Lower leg skin (tissue), 4 donors: ENCODE measurements at regions not wholly inside any gene's neighbourhood (a gene's known extent, or its start where the extent isn't known, plus 50 kb on each side); places are given as distances from the start of the nearest gene placed in this dataset.
"Not testable (repeated sequence)": the region's sequence is repeated elsewhere in the genome, so short reads cannot be mapped to it uniquely, and the experiment has no call there.

Experiments
- DNase-seq, 2 donors: peaks; one replicate each; pipeline ENCODE4 v3.0.0-alpha.2; 2019; ENCODE audit warnings: low spot score in 2 of 2
- H3K4me3 ChIP-seq: fragments of 200-600 bp; sonication (generic); 2 replicates; pipeline ENCODE4 v1.5.1; 2017; ENCODE audit warnings: mild to moderate bottlenecking, low read depth; ENCODE audit not compliant: poor library complexity, severe bottlenecking
- POLR2A ChIP-seq, 2 donors: fragments of 450-650 bp; IDR thresholded peaks; one replicate each; pipeline ENCODE4 v1.6.1; 2016 to 2017; ENCODE audit warnings: antibody characterized with exemption in 2 of 2, mild to moderate bottlenecking in 1 of 2, moderate library complexity in 1 of 2
- WGBS, 2 donors: methylation state at CpG; one replicate each; pipeline ENCODE4 v1.1.5; 2018; 5-methylcytosine and 5-hydroxymethylcytosine counted together
- intact Hi-C: fragments of 100-400 bp; cut with DNase I; formaldehyde crosslinking; loops from one replicate; pipeline ENCODE4 v1.15.0; 2023; ENCODE audit warnings: low total_unique reads
- TF ChIP-seq, protein P1 (sequence below), 3 donors: fragments of 450-650 bp; IDR thresholded peaks; one replicate each; pipeline ENCODE4 v1.5.1; 2016; ENCODE audit warnings: antibody characterized with exemption in 3 of 3, mild to moderate bottlenecking in 3 of 3, moderate library complexity in 2 of 3

DNA sequence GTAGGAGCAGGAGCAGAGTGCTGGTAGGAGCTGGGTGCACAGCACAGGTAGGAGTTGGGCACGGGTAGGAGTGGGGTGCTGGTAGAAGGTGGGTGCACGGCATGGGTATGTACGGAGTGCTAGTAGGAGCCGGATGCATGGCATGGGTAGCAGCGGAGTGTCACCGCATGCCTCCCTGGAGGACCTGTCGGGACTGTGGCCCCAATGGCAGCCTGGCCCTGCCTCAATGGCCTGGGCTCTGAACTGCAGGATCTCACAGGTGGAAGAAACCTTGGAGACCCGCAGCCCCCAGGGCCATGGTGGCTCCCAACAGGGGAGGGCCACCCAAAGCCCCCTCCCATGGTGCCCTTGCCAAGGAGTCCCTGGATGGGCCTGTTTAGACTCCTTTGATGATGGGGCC is 1146.0 kb downstream of the UQCRFS1 start:
- 93 to 96% methylated on average over 8 of the region's 8 CpGs for WGBS, 2 donors
- no peak overlapping the region for H3K4me3 ChIP-seq
- TF ChIP-seq, protein P1, sequence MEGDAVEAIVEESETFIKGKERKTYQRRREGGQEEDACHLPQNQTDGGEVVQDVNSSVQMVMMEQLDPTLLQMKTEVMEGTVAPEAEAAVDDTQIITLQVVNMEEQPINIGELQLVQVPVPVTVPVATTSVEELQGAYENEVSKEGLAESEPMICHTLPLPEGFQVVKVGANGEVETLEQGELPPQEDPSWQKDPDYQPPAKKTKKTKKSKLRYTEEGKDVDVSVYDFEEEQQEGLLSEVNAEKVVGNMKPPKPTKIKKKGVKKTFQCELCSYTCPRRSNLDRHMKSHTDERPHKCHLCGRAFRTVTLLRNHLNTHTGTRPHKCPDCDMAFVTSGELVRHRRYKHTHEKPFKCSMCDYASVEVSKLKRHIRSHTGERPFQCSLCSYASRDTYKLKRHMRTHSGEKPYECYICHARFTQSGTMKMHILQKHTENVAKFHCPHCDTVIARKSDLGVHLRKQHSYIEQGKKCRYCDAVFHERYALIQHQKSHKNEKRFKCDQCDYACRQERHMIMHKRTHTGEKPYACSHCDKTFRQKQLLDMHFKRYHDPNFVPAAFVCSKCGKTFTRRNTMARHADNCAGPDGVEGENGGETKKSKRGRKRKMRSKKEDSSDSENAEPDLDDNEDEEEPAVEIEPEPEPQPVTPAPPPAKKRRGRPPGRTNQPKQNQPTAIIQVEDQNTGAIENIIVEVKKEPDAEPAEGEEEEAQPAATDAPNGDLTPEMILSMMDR (IDR thresholded peaks at IDR 0.05), result no peak
- TF ChIP-seq POLR2A (IDR thresholded peaks at IDR 0.05), result no peak
- intact Hi-C loops, result no loop called here
- DNase-seq, result no peak

DNA sequence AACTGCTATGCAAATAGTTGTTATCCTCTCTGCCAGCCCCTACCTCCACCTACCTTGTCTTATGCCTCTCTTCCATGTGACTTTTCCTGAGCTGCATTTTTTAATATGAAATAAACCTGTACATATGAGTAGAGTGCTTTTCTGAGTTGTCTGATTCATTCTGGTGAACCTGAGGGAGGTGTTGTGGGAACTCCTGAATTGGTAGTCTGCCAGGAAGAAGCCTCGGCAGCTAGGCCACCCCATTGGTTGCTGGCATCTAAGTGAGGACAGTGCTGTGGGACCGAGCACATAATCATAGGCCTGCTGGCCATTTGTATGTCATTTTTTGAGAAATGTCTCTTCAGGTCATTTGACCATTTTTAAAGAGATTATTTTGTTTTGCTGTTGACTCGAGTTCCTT is 1146.8 kb downstream of the UQCRFS1 start:
- no peak for TF ChIP-seq POLR2A (IDR thresholded peaks at IDR 0.05)
- TF ChIP-seq, protein P1 (IDR thresholded peaks at IDR 0.05), result no peak
- intact Hi-C loops, result no loop called here
- 67 to 79% methylated on average over 3 of the region's 3 CpGs for WGBS, 2 donors
- H3K4me3 ChIP-seq, result no peak overlapping the region
- no peak for DNase-seq

DNA sequence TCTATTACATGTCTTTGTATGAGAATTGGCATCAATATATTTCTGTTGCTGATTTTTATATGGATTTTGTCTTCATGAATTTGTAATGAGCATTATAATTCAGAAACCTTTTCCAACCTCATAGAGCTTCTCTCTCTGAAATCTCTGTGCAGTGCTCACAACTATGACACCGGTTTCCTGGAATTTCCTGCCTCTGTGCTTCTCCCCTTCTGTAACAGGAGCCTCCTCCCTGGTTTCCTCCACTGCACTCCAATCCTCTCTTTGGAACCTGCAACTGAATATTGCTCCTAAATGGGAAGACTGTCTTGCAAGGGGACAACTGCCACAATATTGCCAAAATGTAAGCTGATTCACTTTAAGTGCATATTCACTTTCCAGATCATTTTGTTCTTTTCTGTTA is 1147.9 kb downstream of the UQCRFS1 start:
- TF ChIP-seq, protein P1 (IDR thresholded peaks at IDR 0.05), result no peak
- no peak for TF ChIP-seq POLR2A (IDR thresholded peaks at IDR 0.05)
- DNase-seq, result no peak
- H3K4me3 ChIP-seq, result no peak overlapping the region
- WGBS, 2 donors, result 7 to 20% methylated on average over 1 of the region's 1 CpG
- intact Hi-C loops, result no loop called here

GRCh38 chr19:28063702-28064101 is 1149.2 kb downstream of the UQCRFS1 start:
- no peak for DNase-seq
- WGBS, 2 donors, result 94% methylated on average over 2 of the region's 2 CpGs
- intact Hi-C loops, result no loop called here

GRCh38 chr19:28061111-28061510 is 1151.8 kb downstream of the UQCRFS1 start:
- 67 to 86% methylated on average over 1 of the region's 1 CpG for WGBS, 2 donors
- intact Hi-C loops, result no loop called here
- TF ChIP-seq, protein P1 (IDR thresholded peaks at IDR 0.05), result no peak
- no peak for TF ChIP-seq POLR2A (IDR thresholded peaks at IDR 0.05)
- no peak overlapping the region for H3K4me3 ChIP-seq
- DNase-seq, result no peak

More at GRCh38 chr19:28063702-28064101, 1149.2 kb downstream of the UQCRFS1 start:
- no peak overlapping the region for H3K4me3 ChIP-seq
- TF ChIP-seq, protein P1 (IDR thresholded peaks at IDR 0.05), result no peak
- no peak for TF ChIP-seq POLR2A (IDR thresholded peaks at IDR 0.05)

DNA sequence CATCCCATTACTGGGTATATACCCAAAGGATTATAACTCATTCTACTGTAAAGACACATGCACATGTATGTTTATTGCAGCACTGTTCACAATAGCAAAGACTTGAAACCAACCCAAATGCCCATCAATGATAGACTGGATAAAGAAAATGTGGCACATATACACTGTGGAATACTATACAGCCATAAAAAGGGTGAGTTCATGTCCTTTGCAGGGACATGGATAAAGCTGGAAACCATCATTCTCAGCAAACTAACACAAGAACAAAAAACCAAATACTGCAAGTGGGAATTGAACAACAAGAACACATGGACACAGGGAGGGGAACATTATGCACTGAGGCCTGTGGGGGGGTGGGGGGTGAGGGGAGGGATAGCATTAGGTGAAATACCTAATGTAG is 1155.9 kb downstream of the UQCRFS1 start:
- intact Hi-C loops, H3K4me3 ChIP-seq, DNase-seq: not testable (repeated sequence)
